ENCODE measurements at regions not wholly inside any gene's neighbourhood (a gene's known extent, or its start where the extent isn't known, plus 50 kb on each side); places are given as distances from the start of the nearest gene placed in this dataset.

- Histone ChIP-seq H3K9me3 (ENCODE audit: low read length) (no peaks in the 10 kb centered on the region), H3K27me3 (ENCODE audit: insufficient read depth, low read depth, low read length) (no peaks in the 10 kb centered on the region), H3K4me3 (ENCODE audit: low read length) (no peak overlapping the region), H3K36me3 (ENCODE audit: insufficient read depth, low read length) (no peaks in the 10 kb centered on the region), H3K27ac (ENCODE audit: low read length) (no peak overlapping the region), H3K9me2 (ENCODE audit: insufficient read depth, low read length) (no peaks in the 10 kb centered on the region), H3K79me2 (replicated peaks; ENCODE audit: insufficient read depth, low read length) (no peaks in the 10 kb centered on the region), H3F3A (ENCODE audit: insufficient read depth, low read length, poor library complexity, severe bottlenecking) (no peaks in the 10 kb centered on the region), H3K9ac (ENCODE audit: low read length) (no peak overlapping the region), H2AFZ (ENCODE audit: low read depth, low read length) (no peak overlapping the region), H4K20me1 (ENCODE audit: insufficient read depth) (no peaks in the 10 kb centered on the region), H3K4me2 (ENCODE audit: low read length) (no peak overlapping the region)
- TF ChIP-seq CTCF (IDR thresholded peaks at IDR 0.05; ENCODE audit: poor library complexity, severe bottlenecking), result no peak
- no peak for TF ChIP-seq EP300 (conservative IDR thresholded peaks at IDR 0.05; ENCODE audit: poor library complexity, severe bottlenecking)
- no peak for TF ChIP-seq REST (IDR thresholded peaks at IDR 0.05; ENCODE audit: borderline replicate concordance)
- no peak for TF ChIP-seq MXI1 (conservative IDR thresholded peaks at IDR 0.05; ENCODE audit: poor library complexity, severe bottlenecking)
- no peak for TF ChIP-seq TAF1 (IDR thresholded peaks at IDR 0.05; ENCODE audit: low read depth)
Measured at GRCh38 chrX:151488677-151489076, 74.8 kb upstream of the PASD1 start.

- H3F3A ChIP-seq (ENCODE audit: insufficient read depth, low read length, poor library complexity, severe bottlenecking), result no peaks in the 10 kb centered on the region
- H3K9me2 ChIP-seq (ENCODE audit: insufficient read depth, low read length), result no peaks in the 10 kb centered on the region
- TF ChIP-seq TAF1 (IDR thresholded peaks at IDR 0.05; ENCODE audit: low read depth), result no peak
- TF ChIP-seq RAD21 (conservative IDR thresholded peaks at IDR 0.05), result peak; percentile 37
- TF ChIP-seq MXI1 (conservative IDR thresholded peaks at IDR 0.05; ENCODE audit: poor library complexity, severe bottlenecking), result no peak
- TF ChIP-seq EZH2 (IDR thresholded peaks at IDR 0.05; ENCODE audit: borderline replicate concordance, insufficient read depth, low read length, poor library complexity, severe bottlenecking), result no peak
- no peak for TF ChIP-seq POLR2AphosphoS5 (IDR thresholded peaks at IDR 0.05)
- peak; percentile 14 for TF ChIP-seq SMC3 (conservative IDR thresholded peaks at IDR 0.05; ENCODE audit: poor library complexity)
- TF ChIP-seq REST (IDR thresholded peaks at IDR 0.05; ENCODE audit: borderline replicate concordance), result no peak
- no peak for TF ChIP-seq CTCF (IDR thresholded peaks at IDR 0.05; ENCODE audit: poor library complexity, severe bottlenecking)
- TF ChIP-seq EP300 (conservative IDR thresholded peaks at IDR 0.05; ENCODE audit: poor library complexity, severe bottlenecking), result no peak
- H3K27me3 ChIP-seq (ENCODE audit: insufficient read depth, low read depth, low read length), result no peaks in the 10 kb centered on the region
- no peaks in the 10 kb centered on the region for H3K36me3 ChIP-seq (ENCODE audit: insufficient read depth, low read length)
- H3K9me3 ChIP-seq (ENCODE audit: low read length), result no peaks in the 10 kb centered on the region
- H3K4me2 ChIP-seq (ENCODE audit: low read length), result no peak overlapping the region
- no peak overlapping the region for H3K4me3 ChIP-seq (ENCODE audit: low read length)
- no peak overlapping the region for H3K27ac ChIP-seq (ENCODE audit: low read length)
- H3K79me2 ChIP-seq (replicated peaks; ENCODE audit: insufficient read depth, low read length), result no peaks in the 10 kb centered on the region
- no peaks in the 10 kb centered on the region for H4K20me1 ChIP-seq (ENCODE audit: insufficient read depth)
- H3K9ac ChIP-seq (ENCODE audit: low read length), result no peak overlapping the region
- no peak overlapping the region for H2AFZ ChIP-seq (ENCODE audit: low read depth, low read length)
Measured at GRCh38 chrX:151505796-151506195, 57.7 kb upstream of the PASD1 start.
